HG03039 (cell line): ENCODE measurements at regions not wholly inside any gene's neighbourhood (a gene's known extent, or its start where the extent isn't known, plus 50 kb on each side); places are given as distances from the start of the nearest gene placed in this dataset.
"Not testable (repeated sequence)": the region's sequence is repeated elsewhere in the genome, so short reads cannot be mapped to it uniquely, and the experiment has no call there.

Source experiments
- ATAC-seq: cut with Tn5 transposase; IDR thresholded peaks from one replicate; pipeline ENCODE4 v1.9.1; 2021; ENCODE audit warnings: mild to moderate bottlenecking, moderate library complexity; ENCODE audit not compliant: unreplicated experiment

DNA sequence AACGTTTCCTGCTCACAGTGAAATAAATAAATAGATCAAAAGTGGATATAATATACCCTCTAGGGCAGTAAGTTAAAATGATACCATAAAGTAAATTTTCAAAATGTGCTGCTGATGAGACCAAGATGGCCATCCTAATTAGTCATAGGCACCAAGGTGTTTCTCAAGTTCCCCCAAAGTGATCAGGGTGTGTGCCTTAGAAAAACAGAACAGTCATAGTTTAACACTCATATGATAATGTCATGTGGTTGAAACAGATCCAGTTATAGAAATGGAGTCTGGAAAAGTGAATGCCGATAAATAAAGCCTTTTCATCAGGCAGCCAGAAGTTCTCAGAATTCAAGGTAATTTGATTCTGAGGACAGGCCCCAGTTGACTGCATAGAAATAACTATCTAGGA is 161.5 kb upstream of the CDKN2B start:
- ATAC-seq, result no peak

DNA sequence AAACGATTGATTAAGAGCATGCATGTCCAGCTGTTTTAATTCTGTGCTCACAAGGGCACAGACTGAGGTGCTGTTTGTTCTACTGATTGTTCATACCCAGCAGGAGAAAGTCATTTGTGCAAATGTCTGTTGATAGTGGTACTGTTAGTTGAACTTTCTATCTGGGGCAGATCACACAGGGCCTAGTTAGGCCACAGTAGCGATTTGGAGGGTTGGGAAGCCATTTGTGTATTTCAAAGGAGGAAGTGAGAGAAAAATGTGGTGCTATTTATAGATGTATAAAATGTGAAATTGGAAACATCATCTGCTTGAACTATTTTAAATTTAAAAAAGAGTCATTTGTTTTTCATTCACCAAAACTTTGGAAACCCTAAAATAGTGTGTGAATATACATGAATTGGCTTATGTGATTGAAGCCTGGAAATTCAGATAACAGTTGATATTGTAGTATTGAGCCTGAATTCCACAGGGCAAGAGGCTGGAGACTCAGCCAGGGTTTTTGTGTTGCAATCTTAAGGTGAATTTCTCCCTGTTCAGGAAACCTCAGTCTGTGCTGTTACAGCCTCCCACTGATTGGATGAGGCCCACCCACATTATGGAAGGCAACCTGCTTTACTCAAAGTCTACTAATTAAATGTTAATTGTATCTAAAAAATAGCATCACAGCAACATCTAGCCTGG is 162.0 kb upstream of the CDKN2B start:
- no peak for ATAC-seq

DNA sequence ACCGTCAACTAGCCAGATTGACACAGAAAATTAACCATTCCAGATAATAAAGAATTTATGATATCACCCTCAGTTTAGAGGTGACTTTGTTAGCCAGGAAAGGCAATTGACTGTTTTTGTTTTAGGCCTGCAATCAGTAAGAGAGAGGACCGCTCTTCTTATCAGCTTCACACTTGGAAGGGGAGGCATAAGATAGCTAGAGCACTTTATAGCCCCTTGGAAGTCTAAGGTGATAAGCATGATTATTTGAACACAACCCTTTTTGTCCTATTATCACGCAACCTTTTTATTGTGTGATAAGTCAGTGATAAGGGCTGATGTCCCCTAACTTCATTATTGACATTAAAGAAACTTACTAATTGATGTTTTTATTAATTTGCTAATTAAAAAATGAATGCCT is 162.6 kb upstream of the CDKN2B start:
- no peak for ATAC-seq

DNA sequence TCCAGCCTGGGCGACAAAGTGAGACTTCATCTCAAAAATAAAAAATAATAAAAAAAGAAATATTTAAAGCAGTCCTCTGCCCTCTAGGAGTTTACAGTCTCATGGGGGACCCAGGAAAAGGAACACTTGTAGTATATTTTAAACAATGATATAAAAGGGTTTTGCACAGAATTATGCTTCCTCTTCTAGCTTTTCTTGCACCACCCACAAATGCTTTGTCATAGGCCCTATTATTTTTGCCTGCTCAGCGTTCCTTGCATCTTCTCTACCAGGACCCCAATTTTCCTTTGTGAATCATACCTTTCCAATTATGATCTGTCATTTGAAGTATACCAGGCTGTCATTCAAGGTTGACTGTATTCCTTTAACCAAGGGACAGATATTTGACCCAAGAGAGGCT is 164.8 kb upstream of the CDKN2B start:
- ATAC-seq, result no peak

DNA sequence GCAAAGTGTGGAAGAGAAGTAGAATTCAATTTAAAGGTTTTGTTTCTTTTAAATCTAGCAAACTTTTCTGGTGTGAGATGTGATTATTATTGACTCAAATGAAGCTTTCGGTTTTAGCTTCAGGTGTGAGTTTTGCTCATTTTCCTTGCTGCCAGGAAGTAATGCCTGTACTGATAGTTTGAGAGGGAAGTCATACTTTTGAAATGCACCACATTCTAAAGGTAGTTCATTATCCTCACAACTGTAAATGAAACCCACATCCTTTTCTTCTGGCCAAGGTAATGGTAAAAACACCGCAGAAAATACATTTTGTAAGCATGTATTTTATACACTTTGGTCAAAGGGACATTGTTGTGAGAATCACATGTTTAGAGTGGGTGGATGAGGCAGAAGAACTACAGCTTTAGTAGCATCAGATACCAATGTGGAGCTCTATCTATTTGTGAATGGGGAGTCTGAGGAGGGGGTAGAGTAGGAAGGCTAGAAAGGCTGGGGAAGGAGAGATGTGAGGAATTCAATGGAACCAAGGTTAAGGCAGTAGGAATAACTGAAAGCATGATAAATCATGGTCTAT is 167.0 kb upstream of the CDKN2B start:
- no peak for ATAC-seq

DNA sequence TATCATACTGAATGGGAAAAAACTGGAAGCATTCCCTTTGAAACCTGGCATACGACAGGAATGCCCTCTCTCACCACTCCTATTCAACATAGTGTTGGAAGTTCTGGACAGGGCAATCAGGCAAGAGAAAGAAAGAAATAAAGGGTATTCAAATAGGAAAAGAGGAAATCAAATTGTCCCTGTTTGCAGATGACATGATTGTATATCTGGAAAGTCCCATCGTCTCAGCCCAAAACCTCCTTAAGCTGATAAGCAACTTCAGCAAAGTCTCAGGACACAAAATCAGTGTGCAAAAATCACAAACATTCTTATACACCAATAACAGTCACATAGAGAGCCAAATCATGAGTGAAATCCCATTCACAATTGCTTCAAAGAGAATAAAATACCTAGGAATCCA is 171.9 kb upstream of the CDKN2B start:
- ATAC-seq, result not testable (repeated sequence)

DNA sequence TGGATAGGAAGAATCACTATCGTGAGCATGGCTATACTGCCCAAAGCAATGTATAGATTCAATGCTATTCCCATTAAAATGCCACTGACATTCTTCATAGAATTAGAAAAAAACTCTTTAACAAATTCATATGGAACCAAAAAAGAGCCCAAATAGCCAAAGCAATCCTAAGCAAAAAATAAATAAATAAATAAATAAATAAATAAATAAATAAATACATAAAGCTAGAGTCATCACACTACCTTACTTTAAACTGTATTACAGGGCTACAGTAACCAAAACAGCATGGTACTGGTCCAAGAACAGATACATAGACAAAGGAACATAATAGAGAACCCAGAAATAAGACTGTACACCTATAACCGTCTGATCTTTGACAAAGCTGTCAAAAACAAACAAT is 180.4 kb upstream of the CDKN2B start:
- no peak for ATAC-seq

DNA sequence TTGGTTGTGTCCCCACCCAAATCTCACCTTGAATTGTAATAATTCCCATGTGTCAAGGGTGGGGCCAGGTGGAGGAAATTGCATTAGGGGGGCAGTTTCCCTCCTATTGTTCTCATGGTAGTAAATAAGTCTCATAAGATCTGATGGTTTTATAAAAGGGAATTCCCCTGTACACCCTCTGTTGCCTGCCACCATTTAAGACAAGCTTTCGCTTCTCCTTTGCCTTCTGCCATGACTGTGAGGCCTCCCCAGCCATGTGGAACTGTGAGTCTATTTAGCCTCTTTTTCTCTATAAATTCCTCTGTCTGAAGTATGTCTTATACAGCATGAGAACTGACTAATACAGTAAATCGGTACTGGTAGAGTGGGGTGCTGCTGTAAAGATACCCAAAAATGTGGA is 187.9 kb upstream of the CDKN2B start:
- peak; percentile 70 for ATAC-seq

DNA sequence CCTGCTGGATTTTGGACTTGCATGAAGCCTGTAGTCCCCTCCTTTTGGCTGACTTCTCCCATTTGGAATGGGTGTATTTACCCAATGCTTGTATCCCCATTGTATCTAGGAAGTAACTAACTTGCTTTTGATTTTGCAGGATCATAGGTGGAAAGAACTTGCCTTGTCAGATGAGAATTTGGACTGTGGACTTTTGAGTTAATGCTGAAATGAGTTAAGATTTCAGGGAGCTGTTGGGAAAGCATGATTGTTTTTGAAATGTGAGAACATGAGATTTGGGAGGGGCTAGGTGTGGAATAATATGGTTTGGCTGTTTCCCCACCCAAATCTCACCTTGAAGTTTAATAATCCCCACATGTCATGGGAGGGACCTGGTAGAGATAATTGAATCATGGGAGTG is 189.6 kb upstream of the CDKN2B start:
- ATAC-seq, result no peak

DNA sequence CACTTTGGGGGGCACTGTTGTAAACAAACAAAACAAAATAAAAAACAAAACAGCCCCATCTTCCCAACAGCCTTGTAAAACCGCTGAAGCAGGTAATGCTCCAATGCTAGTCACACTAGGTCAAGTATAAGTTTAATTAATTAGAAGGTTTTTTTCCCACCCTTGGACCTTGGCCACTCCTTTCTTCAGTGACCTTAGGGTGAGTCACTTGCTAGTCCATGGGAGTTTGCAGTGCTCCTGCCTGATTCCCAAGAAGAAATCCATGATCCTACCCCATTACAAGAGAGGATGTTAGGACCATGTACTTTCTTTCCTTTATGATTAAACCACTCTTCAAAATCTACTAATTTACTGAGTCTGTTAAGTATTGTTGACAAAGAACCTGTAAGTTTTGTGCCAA is 192.2 kb upstream of the CDKN2B start:
- no peak for ATAC-seq

DNA sequence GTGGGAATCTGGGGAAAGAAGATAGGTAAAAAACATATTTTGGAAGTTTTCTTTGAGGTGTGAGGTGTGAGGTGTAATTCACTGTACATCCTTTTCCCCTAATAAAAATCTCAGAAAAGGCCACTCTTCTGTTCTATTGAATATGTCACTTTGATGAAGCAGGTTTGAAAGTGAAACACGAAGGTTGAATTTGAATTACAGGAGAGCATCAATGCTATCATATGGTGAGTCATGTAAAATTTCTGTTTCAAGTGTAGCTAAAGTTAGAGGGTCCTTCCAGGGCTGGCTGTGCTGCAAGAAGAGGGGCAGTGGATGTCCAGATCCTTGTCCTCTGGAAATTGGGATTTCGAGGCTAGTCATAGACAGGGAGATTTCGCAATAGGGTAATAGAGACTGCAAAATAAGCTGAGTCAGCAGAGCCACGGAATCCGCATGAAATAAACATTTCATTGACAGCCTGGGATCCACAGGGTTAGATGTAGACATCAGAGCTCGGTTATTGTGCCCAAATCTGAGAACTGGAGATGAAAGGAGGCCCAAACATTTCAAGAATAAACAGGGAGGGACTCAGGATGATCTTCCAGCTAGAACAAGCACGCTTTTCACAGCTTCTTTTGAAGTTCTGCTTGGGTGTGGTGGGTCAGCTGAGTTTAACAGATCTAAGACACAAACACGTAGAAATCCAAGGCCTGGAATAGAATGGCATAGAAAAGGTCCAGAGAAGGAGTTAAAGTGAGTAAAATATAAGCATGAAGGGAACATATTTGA is 194.4 kb upstream of the CDKN2B start:
- no peak for ATAC-seq

DNA sequence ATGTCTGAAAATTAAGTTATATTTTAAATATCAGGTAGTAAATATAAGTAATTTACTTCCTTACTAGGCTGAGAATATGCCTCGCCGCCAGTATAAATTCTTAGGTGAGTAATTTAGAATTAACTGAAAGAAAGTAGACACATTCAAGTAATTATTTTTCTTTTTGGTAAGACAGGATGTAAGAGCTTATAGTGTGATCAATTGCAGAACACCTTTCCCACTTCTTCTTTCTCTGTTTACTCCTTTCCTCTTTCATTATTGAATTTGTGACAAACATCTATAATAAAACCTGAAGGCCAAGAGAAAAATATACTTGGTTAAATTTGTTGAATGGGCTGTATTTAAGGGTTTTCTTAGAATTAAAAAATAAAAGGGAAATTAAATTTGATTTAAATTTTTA is 195.1 kb upstream of the CDKN2B start:
- no peak for ATAC-seq

DNA sequence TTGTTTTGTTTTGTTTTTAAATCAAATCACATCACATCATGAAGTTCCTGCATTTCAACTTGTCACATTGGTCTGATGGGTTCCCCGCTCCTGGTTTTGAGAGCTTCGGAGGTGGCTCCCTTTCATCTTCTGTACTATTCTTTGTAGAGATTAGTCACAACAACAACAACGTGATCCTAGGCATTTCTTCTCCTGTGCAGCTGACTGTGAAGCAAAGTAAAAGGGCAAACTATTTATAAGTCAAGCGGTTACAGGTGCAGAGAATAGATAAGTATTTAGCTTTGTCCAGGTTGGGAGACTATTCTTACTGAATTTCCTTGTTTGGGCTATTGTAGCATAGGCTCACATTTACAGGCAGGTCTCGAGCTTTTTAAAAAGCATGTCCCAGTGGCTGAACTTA is 197.7 kb upstream of the CDKN2B start:
- ATAC-seq, result no peak

DNA sequence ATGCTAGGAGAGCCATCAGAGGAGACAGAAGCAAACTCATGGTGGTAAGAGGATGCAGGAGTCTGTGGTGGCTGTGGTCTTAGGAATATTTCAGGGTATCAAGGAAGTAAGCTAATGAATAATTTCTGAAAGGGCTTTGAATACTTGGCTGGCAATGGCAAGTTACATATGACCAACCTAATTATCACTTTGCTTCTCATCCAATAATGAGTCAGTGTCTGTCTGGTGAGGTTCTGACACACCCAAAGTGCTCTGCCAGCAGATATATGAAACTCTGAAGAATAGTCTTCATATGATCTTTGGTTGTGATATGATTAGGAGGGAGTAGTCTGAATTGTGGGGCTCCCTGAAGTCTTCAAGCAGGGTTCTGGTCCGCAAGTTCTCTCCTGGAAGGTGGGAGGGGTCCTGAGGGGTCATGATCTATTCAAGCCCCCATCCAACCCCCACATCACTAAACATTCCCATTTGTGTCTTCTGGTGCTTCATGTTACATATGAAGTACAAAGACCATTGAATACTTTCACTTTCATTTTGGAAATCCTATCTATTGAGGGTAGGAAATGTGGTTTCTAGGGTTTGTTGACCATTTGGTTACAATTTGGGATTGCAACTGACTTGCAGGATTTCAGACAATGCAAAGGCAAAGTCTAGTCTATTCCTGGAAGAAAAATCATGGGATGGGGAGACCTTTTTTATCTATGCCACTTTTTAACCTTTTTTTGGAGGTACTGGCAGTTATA is 199.9 kb upstream of the CDKN2B start:
- peak; percentile 51 for ATAC-seq

DNA sequence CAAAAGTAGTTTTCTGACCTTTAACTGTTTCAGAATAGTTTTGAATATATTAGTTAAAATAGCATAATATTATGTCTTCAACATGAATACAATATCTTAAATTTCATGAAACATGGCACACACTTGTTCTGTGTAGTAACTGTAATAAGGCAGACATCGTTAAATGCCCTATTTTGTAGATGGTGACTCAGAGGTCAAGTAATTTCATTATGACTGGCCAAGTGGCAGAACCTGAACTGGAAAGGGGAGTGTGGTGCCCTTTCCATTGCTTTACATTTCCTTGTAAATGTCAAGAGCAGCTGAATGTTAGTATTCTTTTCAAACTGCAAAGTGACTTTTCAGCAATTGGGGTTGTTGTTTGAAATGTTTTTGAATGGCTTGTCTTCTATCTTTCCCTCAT is 201.2 kb upstream of the CDKN2B start:
- ATAC-seq, result no peak

DNA sequence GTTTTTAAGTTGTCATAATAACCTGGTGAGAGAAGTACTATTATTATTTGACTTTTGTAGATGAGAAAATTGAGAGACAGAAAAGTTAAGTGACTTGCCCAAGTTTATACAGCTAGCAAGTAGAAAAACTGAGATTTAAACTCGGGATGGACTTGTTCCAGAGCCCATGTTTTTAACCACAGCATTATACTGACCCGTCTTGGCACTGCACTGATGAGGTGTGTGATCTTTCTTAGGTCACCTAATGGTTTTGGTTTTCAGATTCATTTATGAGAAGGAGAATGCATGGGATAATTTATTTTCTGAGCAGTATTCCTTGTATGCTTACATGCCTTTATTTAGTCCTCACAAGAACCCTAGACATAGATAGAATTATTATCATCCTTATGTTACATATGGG is 201.8 kb upstream of the CDKN2B start:
- no peak for ATAC-seq

DNA sequence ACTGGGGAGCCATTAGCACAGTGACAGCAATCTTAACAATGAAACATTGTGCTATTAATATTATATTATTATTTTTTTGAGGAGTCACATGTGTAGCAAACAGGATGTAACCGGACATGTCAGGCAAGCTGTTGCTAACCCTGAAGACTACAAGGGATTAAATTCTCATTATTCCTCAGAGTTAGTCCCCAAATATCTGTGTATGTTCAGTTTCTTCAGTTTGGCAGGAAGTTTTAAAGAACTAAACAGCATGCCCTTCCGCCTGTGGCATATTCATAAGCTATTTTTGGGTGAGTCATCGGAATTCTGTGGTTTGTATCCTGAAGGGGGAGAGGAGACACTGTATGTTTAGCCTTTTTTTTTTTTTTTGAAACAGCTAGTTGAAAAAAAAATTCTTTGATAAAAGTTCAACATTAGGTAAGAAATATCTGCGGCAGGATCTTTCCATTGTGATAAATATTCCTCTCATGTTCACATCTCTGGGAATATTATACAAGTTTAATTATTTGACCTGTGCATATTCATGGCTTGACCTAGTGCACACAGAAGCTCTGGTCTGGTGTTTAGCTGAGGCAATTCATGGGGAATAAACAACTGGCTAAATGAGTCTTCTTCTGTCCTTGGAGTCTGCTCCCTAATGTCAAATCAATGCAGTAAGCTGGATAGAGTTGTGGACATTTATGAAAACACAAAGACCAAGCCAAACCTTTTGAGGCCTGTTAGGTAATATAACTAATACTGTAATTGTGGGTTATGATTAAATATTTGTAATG is 202.7 kb upstream of the CDKN2B start:
- no peak for ATAC-seq

DNA sequence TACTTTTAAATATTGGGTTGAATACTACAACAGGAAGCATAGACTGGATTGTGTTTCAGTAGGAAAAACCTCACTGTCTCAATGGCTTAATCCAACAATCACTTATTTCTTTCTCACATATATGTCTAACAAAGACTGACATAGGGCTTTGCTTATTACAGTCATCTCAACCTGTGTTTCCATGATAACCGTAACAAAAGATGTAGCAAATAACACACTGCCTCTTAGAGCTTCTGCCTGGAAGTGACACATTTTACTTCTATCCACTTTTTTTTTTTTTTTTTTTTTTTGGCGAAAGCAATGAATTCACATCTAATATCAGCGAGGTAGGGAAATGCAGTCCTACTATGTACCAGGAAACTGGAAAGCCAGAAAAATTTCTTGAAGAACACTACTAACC is 204.9 kb upstream of the CDKN2B start:
- ATAC-seq, result no peak

DNA sequence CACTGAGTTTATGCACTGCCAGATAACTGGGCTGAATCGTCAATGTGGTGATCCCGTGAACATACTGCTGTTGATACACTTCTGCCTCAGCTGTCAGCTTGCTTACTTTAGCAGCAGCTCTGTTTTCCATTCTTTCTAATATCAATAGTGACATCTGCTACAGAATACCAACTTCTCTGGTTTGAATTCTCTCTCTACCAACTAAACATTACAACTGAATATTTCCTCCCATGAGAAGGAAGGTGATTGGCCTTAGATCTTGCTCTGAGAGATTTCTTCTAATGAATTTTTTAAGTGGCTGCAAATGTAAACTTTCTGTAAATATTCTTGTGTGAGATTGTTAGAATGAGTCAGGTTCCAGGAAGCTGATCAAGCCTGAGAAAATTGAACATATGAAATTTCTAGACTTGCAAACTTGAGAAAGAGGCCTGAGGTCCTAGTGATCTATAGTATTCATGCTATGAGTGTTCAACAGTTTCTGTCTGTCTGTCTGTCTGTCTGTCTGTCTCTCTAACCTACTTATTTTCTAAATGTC is 205.5 kb upstream of the CDKN2B start:
- ATAC-seq, result no peak

DNA sequence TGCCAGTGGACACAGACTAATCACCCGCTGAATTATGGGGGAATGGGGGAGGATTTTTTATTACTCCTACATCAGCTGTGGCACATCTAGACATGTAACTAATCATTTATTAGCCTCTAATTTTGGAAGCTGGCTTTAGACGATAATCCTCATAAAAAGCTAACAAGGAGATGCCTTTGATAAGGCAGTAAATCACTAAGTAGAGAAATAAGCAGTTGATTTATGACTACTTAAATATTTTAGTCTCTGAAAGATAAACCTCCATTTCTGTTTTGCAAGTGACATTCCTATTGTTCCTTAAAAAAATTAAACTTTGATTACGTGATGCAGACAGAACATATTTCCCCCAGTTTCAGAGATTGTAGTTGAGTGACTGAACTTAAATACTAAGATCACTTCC is 206.4 kb upstream of the CDKN2B start:
- ATAC-seq, result no peak

DNA sequence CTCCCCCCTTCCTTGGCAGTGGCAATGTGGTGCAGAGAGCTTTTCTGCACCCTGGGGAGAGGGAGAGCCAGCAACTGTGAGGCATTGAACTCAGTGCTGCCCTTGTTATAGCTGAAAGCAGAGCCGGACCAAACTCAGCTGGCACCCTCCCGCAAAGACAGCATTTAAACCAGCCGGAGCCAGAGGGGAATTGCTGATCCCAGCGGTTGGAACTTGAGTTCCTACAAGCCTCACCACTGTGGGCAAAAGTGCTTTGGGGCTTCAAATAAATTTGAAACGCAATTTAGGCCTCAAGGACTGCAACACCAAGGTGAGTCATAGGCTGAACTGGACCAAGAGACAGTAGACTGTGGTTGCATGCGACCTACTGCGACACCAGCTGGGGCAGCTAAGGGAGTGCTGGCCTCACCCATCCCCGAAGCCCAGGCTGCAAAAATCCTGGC is 207.6 kb upstream of the CDKN2B start:
- no peak for ATAC-seq
